GM23338 (cell line): ENCODE measurements at regions not wholly inside any gene's neighbourhood (a gene's known extent, or its start where the extent isn't known, plus 50 kb on each side); places are given as distances from the start of the nearest gene placed in this dataset.

Experiments used
- ATAC-seq: fragments of 200-7000 bp; cut with Tn5 transposase; 3 replicates; pipeline ENCODE4 v1.9.1; 2020
- DNase-seq: peaks from one replicate; pipeline ENCODE4 v3.0.0-alpha.2; 2015; ENCODE audit warnings: low spot score
- H2AFZ ChIP-seq: fragments of 200-600 bp; sonication (generic); 2 replicates; pipeline ENCODE4 v1.8.0; 2016; ENCODE audit warnings: antibody characterized with exemption, mild to moderate bottlenecking, moderate library complexity
- H3F3A ChIP-seq: fragments of 200-600 bp; sonication (generic); replicated peaks from 2 replicates; pipeline ENCODE4 v1.8.0; 2017; ENCODE audit warnings: antibody characterized with exemption, mixed run types, low read depth
- H3K27ac ChIP-seq: fragments of 200-600 bp; sonication (generic); 2 replicates; pipeline ENCODE4 v1.6.1; 2016; ENCODE audit warnings: low read depth
- H3K27me3 ChIP-seq: fragments of 200-600 bp; sonication (generic); 2 replicates; pipeline ENCODE4 v1.8.0; 2016; ENCODE audit warnings: mild to moderate bottlenecking, mixed run types, moderate library complexity; ENCODE audit not compliant: insufficient read depth
- H3K36me3 ChIP-seq: fragments of 200-600 bp; sonication (generic); 2 replicates; pipeline ENCODE4 v1.8.0; 2016; ENCODE audit warnings: mild to moderate bottlenecking; ENCODE audit not compliant: insufficient read depth
- H3K4me1 ChIP-seq: fragments of 200-600 bp; sonication (generic); 2 replicates; pipeline ENCODE4 v1.8.0; 2016; ENCODE audit warnings: mild to moderate bottlenecking, moderate library complexity; ENCODE audit not compliant: insufficient read depth
- H3K4me2 ChIP-seq: fragments of 200-600 bp; sonication (generic); 2 replicates; pipeline ENCODE4 v1.7.1; 2017; ENCODE audit warnings: mixed run types
- H3K4me3 ChIP-seq: fragments of 200-600 bp; sonication (generic); 2 replicates; pipeline ENCODE4 v1.6.1; 2016; ENCODE audit warnings: mixed run types
- H3K79me2 ChIP-seq: fragments of 200-600 bp; sonication (generic); replicated peaks from 2 replicates; pipeline ENCODE4 v1.8.0; 2017; ENCODE audit warnings: mild to moderate bottlenecking; ENCODE audit not compliant: insufficient read depth
- H3K9me2 ChIP-seq: fragments of 200-600 bp; sonication (generic); 2 replicates; pipeline ENCODE4 v1.8.0; 2017; ENCODE audit not compliant: insufficient read depth
- H4K20me1 ChIP-seq: fragments of 200-600 bp; sonication (generic); replicated peaks from 2 replicates; pipeline ENCODE4 v1.8.0; 2017; ENCODE audit warnings: mild to moderate bottlenecking; ENCODE audit not compliant: insufficient read depth
- H3K27ac Mint-ChIP-seq: 2 replicates; pipeline ENCODE4 v1.8.0; 2020; ENCODE audit warnings: inconsistent platforms, mild to moderate bottlenecking, moderate library complexity, mixed read lengths
- H3K27me3 Mint-ChIP-seq: 3 replicates; pipeline ENCODE4 v1.8.0; 2022; ENCODE audit warnings: low read depth, mild to moderate bottlenecking, moderate library complexity, mixed read lengths, inconsistent platforms; ENCODE audit not compliant: insufficient read depth, poor library complexity
- H3K36me3 Mint-ChIP-seq: 3 replicates; pipeline ENCODE4 v1.8.0; 2021; ENCODE audit warnings: low read depth, mild to moderate bottlenecking, inconsistent platforms, moderate library complexity, mixed read lengths
- H3K4me1 Mint-ChIP-seq: 3 replicates; pipeline ENCODE4 v1.8.0; 2020; ENCODE audit warnings: mild to moderate bottlenecking, inconsistent platforms, mixed read lengths
- H3K4me3 Mint-ChIP-seq: 3 replicates; pipeline ENCODE4 v1.8.0; 2021; ENCODE audit warnings: moderate library complexity, mild to moderate bottlenecking, inconsistent platforms, mixed read lengths
- H3K9me3 Mint-ChIP-seq: 3 replicates; pipeline ENCODE4 v1.8.0; 2020; ENCODE audit warnings: moderate library complexity, mild to moderate bottlenecking, inconsistent platforms, mixed read lengths
- CREB1 ChIP-seq: fragments of 250-450 bp; sonication (Bioruptor Pico); IDR thresholded peaks from 2 replicates; pipeline ENCODE4 v1.5.0; 2020; ENCODE audit warnings: low read depth, mild to moderate bottlenecking, moderate library complexity
- CTCF ChIP-seq, 2 experiments: fragments of 200-600 bp in 1 of 2; sonication (generic) in 1 of 2; conservative IDR thresholded peaks; 2 replicates each; pipeline versions ENCODE4 v1.5.1 to v1.6.1; 2016 to 2017; ENCODE audit warnings: antibody characterized with exemption in 2 of 2, low read depth in 2 of 2, mild to moderate bottlenecking in 2 of 2, moderate library complexity in 1 of 2
- ETS1 ChIP-seq: IDR thresholded peaks from 2 replicates; pipeline ENCODE4 v1.6.1; 2016; ENCODE audit warnings: antibody characterized with exemption
- EZH2 ChIP-seq: fragments of 200-600 bp; sonication (generic); IDR thresholded peaks from one replicate; pipeline ENCODE4 v1.8.0; 2017; ENCODE audit warnings: antibody characterized with exemption, mild to moderate bottlenecking, low read depth; ENCODE audit not compliant: unreplicated experiment
- EZH2phosphoT487 ChIP-seq: fragments of 200-600 bp; sonication (generic); IDR thresholded peaks from one replicate; pipeline ENCODE4 v1.8.1; 2018; ENCODE audit warnings: antibody characterized with exemption; ENCODE audit not compliant: unreplicated experiment
- JUNB ChIP-seq: IDR thresholded peaks from one replicate; pipeline ENCODE4 v1.6.1; 2016; ENCODE audit warnings: antibody characterized with exemption; ENCODE audit not compliant: unreplicated experiment
- NANOG ChIP-seq: IDR thresholded peaks from 2 replicates; pipeline ENCODE4 v1.6.1; 2016; ENCODE audit warnings: antibody characterized with exemption, borderline replicate concordance
- REST ChIP-seq: IDR thresholded peaks from one replicate; pipeline ENCODE4 v1.6.1; 2018; ENCODE audit warnings: antibody characterized with exemption; ENCODE audit not compliant: unreplicated experiment
- ZNF114 ChIP-seq: fragments of 250-450 bp; sonication (Bioruptor Pico); IDR thresholded peaks from 2 replicates; pipeline ENCODE4 v1.5.0; 2020; ENCODE audit warnings: mild to moderate bottlenecking, moderate library complexity

GRCh38 chr9:79369676-79370075 is 202.1 kb upstream of the TLE4 start (continued):
- TF ChIP-seq CTCF (conservative IDR thresholded peaks at IDR 0.05; ENCODE audit: low read depth in 2 of 2): no peak
- no peak for TF ChIP-seq CREB1
- no peak for TF ChIP-seq REST
- no peak for TF ChIP-seq ETS1
- no peak for TF ChIP-seq EZH2

GRCh38 chr9:79371301-79371700 is 200.5 kb upstream of the TLE4 start:
- Mint-ChIP-seq H3K4me1 (peaks cover 6% of the 10 kb centered on the region; the same call in 2 of the 3 replicates), H3K9me3 (no peaks in the 10 kb centered on the region)
- no peak overlapping the region for H3K4me3 ChIP-seq
- TF ChIP-seq NANOG (no peak), ZNF114 (CRISPR knock-in tag) (no peak), JUNB (no peak), EZH2phosphoT487 (no peak), ETS1 (no peak), CTCF (conservative IDR thresholded peaks at IDR 0.05; ENCODE audit: low read depth in 2 of 2) (no peak)

More at GRCh38 chr9:79371301-79371700, 200.5 kb upstream of the TLE4 start:
- Histone ChIP-seq H3K4me1 (peaks cover 4% of the 10 kb centered on the region; the same call in 1 of the 2 replicates), H3F3A (no peaks in the 10 kb centered on the region), H3K4me2 (no peak overlapping the region), H3K36me3 (no peaks in the 10 kb centered on the region), H3K9me2 (no peaks in the 10 kb centered on the region), H3K79me2 (no peaks in the 10 kb centered on the region), H3K27me3 (no peaks in the 10 kb centered on the region), H4K20me1 (no peaks in the 10 kb centered on the region), H3K27ac (no peak overlapping the region), H2AFZ (no peak overlapping the region)
- H3K27me3 Mint-ChIP-seq: no peaks in the 10 kb centered on the region
- no peak overlapping the region for H3K4me3 Mint-ChIP-seq
- ATAC-seq (no peak), DNase-seq (no peak)
- no peaks in the 10 kb centered on the region for H3K36me3 Mint-ChIP-seq
- H3K27ac Mint-ChIP-seq: no peak overlapping the region
